ENCODE measurements at regions not wholly inside any gene's neighbourhood (a gene's known extent, or its start where the extent isn't known, plus 50 kb on each side); places are given as distances from the start of the nearest gene placed in this dataset.

GRCh38 chr10:125484035-125484732, 198.8 kb downstream of the TEX36 start (continued):
- TF ChIP-seq ESRRA (IDR thresholded peaks at IDR 0.05; ENCODE audit: low read length): no peak
- no peak for TF ChIP-seq RB1 (IDR thresholded peaks at IDR 0.05; ENCODE audit: borderline replicate concordance)
- TF ChIP-seq ZNF622 (IDR thresholded peaks at IDR 0.05): no peak
- no peak for TF ChIP-seq SREBF2 (IDR thresholded peaks at IDR 0.05; ENCODE audit: low read length)
- TF ChIP-seq E2F8 (IDR thresholded peaks at IDR 0.05; ENCODE audit: low read depth, partially characterized antibody): no peak
- no peak for TF ChIP-seq NFYB (IDR thresholded peaks at IDR 0.05; ENCODE audit: insufficient read depth, low read depth, low read length)
- no peak for TF ChIP-seq ZNF384 (IDR thresholded peaks at IDR 0.05; ENCODE audit: borderline replicate concordance, low read depth, low read length)
- no peak for TF ChIP-seq NBN (IDR thresholded peaks at IDR 0.05)
- TF ChIP-seq NKRF (conservative IDR thresholded peaks at IDR 0.05): no peak
- TF ChIP-seq FOXM1 (IDR thresholded peaks at IDR 0.05; ENCODE audit: low read depth, low read length): no peak
- TF ChIP-seq SIN3A (IDR thresholded peaks at IDR 0.05; ENCODE audit: low read depth, low read length): no peak
- TF ChIP-seq ZNF274 (IDR thresholded peaks at IDR 0.05; ENCODE audit: insufficient read depth, insufficient read length): no peak
- TF ChIP-seq RBBP5 (conservative IDR thresholded peaks at IDR 0.05): no peak
